Frontal cortex (tissue), 3 donors: ENCODE measurements at regions not wholly inside any gene's neighbourhood (a gene's known extent, or its start where the extent isn't known, plus 50 kb on each side); places are given as distances from the start of the nearest gene placed in this dataset.

ENCODE experiments used
- DNase-seq, 2 donors: peaks; one replicate each; pipeline ENCODE4 v3.0.0; 2012; ENCODE audit warnings: low spot score in 2 of 2
- FAIRE-seq: peaks from 2 replicates; lab custom pipeline; 2012; peaks lifted over from hg19 to GRCh38; lab: Jason Lieb, UNC
- donor health status: control.
- donor health status: control.
- donor health status: control.

- FAIRE-seq (no peak), DNase-seq (no peak)
These were observed 242.3 kb upstream of the B3GAT1 start for GRCh38 chr11:134654161-134654915.

- FAIRE-seq (no peak), DNase-seq (no peak)
These were observed 240.7 kb upstream of the B3GAT1 start for GRCh38 chr11:134652586-134653255.

- FAIRE-seq (no peak), DNase-seq (no peak)
These were observed 235.2 kb upstream of the B3GAT1 start for GRCh38 chr11:134647066-134647743.

DNA sequence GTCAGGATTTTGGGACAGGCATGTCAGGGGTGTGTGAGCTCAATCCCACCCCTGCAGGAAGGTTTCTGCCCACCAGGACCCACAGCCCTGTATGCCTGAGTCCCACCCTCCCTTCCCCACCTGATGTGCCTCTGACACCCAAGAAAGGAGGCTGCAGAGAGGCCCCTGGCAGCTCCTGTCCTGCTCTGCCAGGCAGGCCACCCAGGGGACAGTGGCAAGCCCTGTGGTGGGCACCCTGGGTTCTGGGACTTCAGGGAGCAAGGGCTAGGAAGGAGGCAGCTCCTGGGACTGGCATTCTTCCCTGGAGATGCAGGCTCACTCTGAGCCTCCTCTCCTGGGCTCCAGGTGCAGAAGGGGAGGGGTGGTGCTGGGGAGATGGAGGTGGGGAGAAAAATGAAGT, 234.5 kb upstream of the B3GAT1 start:
- FAIRE-seq (no peak), DNase-seq (no peak)

- FAIRE-seq, result no peak
- no peak for DNase-seq
These were observed 233.5 kb upstream of the B3GAT1 start for GRCh38 chr11:134645576-134645975.

GRCh38 chr11:134644476-134645456, 232.7 kb upstream of the B3GAT1 start:
- DNase-seq (no peak), FAIRE-seq (no peak)

DNA sequence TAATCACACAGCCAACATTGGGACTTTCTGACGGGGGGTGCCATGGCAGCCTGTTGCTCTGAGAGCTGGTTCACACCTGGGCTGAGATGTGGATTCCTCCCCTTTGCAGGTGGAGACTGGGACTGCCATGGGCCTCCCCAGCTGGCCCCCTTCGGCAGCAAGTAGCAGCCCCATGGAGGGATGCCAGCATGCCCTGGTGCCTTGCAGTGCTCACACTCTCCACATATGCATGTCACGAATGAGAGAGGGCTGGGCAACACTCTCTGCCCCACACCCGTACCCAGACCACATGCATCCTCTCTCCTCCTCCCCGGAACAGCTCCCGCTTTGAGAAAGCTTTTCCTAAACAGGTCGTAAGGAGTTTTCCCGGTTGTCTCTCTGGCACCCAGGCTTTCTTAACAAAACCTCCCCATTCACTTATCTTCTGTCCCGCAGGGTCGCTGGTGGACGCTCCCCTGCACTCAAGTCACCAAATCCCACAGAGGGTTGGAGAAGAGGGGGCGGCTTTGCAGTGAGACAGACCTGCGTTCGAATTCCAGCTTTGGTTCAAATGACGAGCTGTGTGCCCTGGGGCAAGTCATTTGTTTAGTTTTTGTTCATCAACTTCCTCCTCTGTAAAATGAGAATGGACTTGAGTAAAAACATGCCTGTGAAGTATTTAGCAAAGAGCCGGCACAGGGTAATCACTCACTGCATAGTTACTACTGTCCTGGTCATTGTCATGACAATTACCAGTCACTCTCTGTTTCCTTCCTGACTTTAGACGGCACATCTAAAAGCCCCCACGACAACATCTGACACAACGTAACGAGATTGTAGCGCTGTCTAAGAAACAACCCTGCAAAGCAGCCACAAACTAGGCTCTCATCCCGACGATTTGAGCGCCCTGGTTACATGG, 231.3 kb upstream of the B3GAT1 start:
- FAIRE-seq, result no peak
- DNase-seq, result no peak

GRCh38 chr11:134642206-134642605, 230.2 kb upstream of the B3GAT1 start:
- DNase-seq (no peak), FAIRE-seq (no peak)

DNA sequence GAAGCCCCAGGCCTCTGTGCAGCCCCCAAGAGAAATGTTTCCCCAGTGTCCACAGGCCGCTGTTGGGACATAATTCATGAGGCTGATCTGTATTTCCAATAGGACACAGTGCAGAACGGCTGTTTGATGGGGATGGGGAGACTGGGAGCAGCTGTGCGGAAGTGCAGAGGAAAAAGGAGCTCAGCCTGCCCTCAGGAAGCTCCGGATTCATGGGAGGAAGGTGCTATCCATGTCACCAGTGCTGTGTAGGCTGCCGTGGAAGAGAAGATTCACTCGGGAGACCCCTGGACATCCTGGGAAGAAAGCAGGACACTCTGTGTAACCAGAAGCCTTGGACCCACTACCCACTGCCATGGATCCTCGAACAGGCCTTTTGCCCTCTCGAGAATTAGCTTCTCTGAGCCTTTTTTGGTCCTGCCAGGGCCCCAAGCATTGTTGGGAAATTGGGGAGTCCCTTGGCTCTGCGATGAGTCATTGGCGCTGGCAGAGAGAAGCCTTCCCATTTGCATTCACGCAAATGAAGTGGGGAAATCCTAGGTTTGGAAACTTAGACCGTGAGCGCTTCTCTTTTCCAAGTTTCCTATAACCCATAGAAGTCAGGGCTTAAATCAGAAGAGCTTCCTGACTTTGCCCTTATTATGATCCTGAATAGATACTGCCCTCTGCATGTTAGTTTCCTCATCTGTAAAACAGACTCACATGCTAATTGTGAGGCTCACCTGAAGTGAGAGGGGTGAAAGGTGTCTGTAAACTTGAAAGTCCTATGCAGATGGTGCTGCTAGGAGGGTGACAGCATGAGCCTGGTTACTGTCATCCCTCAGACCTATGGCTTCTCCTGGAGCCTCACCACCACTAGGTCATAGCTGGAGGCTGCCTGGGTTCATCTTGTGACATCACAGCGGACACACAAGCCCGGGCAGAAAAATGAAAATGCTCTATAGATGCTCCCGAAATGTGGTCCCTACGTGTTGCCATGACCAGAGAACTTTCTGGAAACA, 229.2 kb upstream of the B3GAT1 start:
- no peak for FAIRE-seq

DNA sequence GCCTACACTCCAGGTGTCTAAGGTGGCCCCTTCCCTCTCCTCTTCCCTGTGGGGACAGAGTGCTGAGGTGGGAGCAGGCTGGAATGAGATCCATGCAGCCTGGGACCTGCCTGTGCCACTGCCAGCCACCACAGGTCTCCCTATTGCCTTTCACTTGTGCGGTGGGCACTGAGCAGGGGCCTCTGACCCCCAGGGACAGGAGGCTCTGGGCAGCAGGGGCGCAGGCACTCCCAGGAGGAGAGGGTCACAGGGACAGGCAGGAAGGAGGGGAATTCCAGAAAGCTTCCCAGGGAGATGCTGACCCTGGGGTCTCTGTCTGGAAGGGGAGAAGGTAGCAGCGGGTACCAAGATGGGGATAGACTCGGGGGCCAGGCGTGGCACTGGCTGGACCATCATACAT, 228.5 kb upstream of the B3GAT1 start:
- FAIRE-seq (no peak), DNase-seq (no peak)

More for the DNA sequence above, 229.2 kb upstream of the B3GAT1 start:
- DNase-seq, result no peak

DNA sequence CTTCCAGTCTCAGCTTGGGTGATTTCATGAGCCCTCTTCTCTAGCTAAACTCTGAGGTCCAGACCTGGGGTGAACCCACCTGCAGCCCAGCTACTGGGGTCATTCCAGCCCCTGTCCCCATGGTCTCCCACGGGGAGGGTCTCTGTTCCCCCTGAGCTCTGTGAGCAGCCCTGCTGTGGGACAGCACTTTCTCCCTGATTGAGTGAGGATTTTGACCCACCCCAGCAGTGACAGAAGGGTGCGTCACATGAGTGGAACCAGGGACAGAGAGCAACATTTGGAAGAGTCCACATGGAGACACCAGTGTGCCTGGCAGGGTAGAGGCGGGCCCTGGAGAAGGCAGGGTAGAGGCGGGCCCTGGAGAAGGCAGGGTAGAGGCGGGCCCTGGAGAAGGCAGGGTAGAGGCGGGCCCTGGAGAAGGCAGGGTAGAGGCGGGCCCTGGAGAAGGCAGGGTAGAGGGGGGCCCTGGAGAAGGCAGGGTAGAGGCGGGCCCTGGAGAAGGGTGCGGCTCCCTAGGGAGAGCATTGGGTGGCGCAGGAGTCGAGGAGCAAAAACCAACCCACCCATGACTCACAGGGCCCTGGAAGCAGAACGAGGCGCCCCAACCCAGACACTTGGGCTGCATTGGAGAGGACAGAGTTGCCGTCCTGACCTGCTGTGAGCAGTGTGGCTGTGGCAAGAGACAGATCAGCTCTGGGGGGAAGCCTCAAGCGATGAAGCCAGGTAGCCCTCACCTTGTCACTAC, 227.7 kb upstream of the B3GAT1 start:
- DNase-seq (no peak), FAIRE-seq (no peak)

- no peak for FAIRE-seq
- no peak for DNase-seq
These were observed 226.9 kb upstream of the B3GAT1 start for GRCh38 chr11:134638796-134639430.

GRCh38 chr11:134637091-134638015, 225.3 kb upstream of the B3GAT1 start:
- FAIRE-seq (no peak), DNase-seq (no peak)

DNA sequence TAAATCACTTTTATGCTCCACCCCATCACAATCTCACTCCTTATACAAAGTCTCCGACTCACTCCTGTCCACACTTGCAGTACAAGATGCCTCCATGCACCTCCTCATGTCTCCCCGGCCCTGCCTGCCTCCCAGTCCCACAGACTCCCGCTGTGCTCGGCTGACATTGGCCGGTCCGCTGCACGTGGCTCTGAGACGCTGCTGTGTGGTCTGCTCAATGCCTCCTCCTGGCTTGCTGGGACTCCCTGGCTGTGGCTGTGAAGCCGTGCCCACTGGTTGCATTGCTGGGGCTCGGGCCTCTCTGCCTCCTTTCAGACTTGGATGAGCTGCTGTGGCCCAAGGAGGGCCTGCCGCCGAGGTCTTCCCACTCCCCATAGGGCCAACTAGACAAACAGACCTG, 224.0 kb upstream of the B3GAT1 start:
- DNase-seq (no peak), FAIRE-seq (no peak)
